ENCODE measurements at regions not wholly inside any gene's neighbourhood (a gene's known extent, or its start where the extent isn't known, plus 50 kb on each side); places are given as distances from the start of the nearest gene placed in this dataset.

GRCh38 chr12:14043776-14044175 lies 62.4 kb upstream of the GRIN2B start:
- TF ChIP-seq CTCF (IDR thresholded peaks at IDR 0.05; ENCODE audit: low read depth, low read length): no peak
- TF ChIP-seq EZH2phosphoT487 (IDR thresholded peaks at IDR 0.05; ENCODE audit: low read depth): no peak

Data from OCI-LY3 (cell line).